T47D (cell line): ENCODE measurements at regions not wholly inside any gene's neighbourhood (a gene's known extent, or its start where the extent isn't known, plus 50 kb on each side); places are given as distances from the start of the nearest gene placed in this dataset.
"Not testable (repeated sequence)": the region's sequence is repeated elsewhere in the genome, so short reads cannot be mapped to it uniquely, and the experiment has no call there.

Experiments
- DNase-seq, 2 experiments: peaks; one replicate each; pipeline versions ENCODE4 v3.0.0 to v3.0.0-alpha.2; 2011 to 2012; ENCODE audit warnings: low read depth in 1 of 2, low spot score in 1 of 2
- JUND ChIP-seq: IDR thresholded peaks from 2 replicates; pipeline ENCODE4 v1.6.1; 2012; ENCODE audit warnings: low read depth
- in situ Hi-C: cut with HindIII; loops from 2 replicates; pipeline ENCODE4 v1.10.0; 2016; ENCODE audit warnings: low sequenced_read_pairs, low pct_unique_long_range_greater_than_20kb

DNA sequence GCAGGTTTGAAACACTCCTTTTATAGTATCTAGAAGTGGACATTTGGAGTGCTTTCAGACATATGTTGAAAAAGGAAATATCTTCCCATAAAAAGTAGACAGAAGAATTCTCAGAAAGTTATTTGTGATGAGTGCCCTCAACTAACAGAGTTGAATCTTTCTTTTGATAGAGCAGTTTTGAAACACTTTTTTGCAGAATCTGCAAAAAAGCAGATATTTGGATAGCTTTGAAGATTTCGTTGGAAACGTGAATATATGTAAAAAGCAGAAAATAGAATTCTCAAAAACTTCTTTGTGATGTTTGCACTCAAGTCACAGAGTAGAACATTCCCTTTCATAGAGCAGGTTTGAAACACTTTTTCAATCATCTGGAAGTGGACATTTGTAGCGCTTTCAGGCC is 676.4 kb upstream of the ZNF337 start:
- in situ Hi-C loops: not testable (repeated sequence)

DNA sequence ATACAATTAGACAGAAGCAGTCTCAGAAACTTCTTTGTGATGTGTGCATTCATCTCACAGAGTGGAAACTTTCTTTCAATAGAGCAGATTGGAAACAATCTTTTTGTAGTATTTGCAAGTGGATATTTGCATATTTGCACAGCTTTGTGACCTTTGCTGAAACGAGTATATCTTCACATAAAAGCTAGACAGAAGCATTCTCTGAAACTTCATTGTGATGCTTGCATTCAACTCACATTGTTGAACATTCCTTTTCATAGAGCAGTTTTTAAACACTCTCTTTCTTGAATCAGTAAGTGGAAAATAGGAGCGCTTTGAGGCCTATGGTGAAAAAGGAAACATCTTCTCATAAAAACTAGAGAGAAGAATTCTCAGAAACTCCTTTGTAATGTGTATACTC is 657.9 kb upstream of the ZNF337 start:
- in situ Hi-C loops: no loop called here
- no peak for TF ChIP-seq JUND
- DNase-seq: no peak

More for the DNA sequence above, 676.4 kb upstream of the ZNF337 start:
- DNase-seq: not testable (repeated sequence)

- no peak for DNase-seq
- in situ Hi-C loops: no loop called here
- TF ChIP-seq JUND: no peak
These were observed 650.7 kb upstream of the ZNF337 start for GRCh38 chr20:26347396-26347795.

DNA sequence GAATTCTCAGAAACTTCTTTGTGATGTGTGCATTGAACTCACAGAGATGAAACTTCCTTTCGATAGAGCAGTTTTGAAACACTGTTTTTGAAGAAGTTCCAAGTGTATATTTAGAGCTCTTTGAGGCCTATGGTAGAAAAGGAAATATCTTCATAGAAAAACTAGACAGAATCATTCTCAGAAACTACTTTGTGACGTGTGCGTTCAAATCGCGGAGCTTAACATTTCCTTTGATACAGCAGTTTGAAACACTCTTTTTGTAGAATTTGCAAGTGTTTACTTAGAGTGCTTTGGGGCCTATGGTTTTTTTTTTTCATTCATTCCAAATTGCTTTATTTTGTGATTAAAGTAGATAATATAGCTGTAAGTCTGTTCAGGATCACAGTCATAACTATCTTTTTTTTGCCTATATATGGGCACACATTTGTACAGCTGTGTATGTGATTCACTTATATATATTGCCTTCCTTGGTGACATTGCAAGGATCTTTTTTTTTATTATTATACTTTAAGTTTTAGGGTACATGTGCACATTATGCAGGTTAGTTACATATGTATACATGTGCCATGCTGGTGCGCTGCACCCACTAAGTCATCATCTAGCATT is 643.9 kb upstream of the ZNF337 start:
- DNase-seq, in situ Hi-C loops: not testable (repeated sequence)

DNA sequence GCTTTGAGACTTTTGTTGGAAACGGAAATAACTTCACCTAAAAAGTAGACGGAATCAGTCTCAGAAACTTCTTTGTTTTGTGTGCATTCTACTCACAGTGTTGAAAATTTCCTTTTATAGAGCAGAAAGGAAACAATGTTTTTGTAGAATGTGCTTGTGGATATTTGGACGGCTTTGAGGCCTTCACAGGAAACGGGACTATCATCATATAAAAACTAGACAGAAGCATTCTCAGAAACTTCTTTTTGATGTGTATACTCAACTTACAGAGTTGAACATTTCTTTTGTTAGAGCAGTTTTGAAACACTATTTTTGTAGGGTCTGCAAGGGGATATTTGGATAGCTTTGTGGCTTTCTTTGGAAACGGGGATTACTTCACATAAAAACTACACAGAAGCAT is 627.5 kb upstream of the ZNF337 start:
- TF ChIP-seq JUND: no peak
- in situ Hi-C loops: no loop called here
- DNase-seq: no peak

GRCh38 chr20:26315054-26315453 is 618.4 kb upstream of the ZNF337 start:
- no peak for DNase-seq

DNA sequence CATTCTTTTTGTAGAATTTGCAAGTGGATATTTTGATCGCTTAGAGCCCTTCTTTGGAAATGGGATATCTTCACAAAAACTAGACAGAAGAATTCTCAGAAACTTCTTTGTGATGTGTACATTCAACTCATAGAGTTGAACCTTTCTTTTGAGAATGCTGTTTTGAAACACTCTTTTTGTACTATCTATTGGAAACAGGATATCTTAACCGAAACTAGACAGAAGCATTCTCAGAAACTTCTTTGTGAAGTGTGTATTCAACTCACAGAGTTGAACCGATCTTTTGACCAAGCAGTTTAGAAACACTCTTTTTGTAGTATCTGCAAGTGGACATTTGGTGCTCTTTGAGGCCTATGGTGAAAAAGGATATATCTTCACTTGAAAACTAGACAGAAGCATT is 613.1 kb upstream of the ZNF337 start:
- in situ Hi-C loops, DNase-seq: not testable (repeated sequence)

More at GRCh38 chr20:26315054-26315453, 618.4 kb upstream of the ZNF337 start:
- no peak for TF ChIP-seq JUND
- in situ Hi-C loops: no loop called here

DNA sequence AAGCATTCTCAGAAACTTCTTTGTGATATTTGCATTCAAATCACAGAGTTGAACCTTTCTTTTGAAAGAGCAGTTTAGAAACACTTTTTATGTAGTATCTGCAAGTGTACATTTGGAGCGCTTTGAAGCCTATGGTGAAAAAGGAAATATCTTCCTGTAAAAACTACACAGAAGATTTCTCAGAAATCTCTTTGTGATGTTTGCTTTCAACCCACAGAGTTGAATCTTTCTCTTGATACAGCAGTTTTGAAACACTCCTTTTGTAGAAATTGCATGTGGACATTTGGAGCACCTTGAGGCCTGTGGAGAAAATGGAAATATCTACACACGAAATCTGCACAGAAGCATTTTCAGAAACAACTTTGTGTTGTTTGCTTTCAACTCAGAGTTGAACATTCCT is 612.3 kb upstream of the ZNF337 start:
- in situ Hi-C loops: no loop called here
- no peak for TF ChIP-seq JUND
- DNase-seq: no peak

GRCh38 chr20:26295006-26295405 is 598.4 kb upstream of the ZNF337 start:
- TF ChIP-seq JUND: no peak
- no peak for DNase-seq
- in situ Hi-C loops: no loop called here

DNA sequence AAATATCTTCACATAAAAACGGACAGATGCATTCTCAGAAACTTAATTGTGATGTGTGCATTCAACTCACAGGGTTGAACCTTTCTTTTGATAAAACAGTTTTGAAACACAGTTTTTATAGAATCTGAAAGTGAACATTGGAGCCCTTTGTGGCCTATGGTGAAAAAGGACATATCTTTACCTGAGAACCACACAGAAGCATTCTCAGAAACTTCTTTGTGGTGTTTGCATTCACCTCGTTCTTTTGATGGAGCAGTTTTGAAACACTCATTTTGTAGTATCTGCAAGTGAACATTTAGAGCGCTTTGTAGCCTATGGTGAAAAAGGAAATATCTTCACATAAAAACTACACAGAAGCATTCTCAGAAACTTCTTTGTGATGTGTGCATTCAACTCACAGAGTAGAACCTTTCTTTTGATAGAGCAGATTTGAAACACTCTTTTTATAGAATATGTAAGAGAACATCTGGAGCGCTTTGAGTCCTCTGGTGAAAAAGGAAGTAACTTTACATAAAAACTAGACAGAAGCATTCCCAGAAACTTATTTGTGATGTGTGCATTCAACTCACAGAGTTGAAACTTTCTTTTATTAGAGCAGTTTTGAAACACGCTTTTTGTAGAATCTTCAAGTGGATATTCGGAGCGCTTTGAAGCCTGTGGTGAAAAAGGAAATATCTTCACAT is 591.9 kb upstream of the ZNF337 start:
- not testable (repeated sequence) for DNase-seq

GRCh38 chr20:26279238-26279637 is 582.6 kb upstream of the ZNF337 start:
- no peak for TF ChIP-seq JUND
- no peak for DNase-seq
- in situ Hi-C loops: no loop called here

More for the DNA sequence above, 591.9 kb upstream of the ZNF337 start:
- in situ Hi-C loops: not testable (repeated sequence)

DNA sequence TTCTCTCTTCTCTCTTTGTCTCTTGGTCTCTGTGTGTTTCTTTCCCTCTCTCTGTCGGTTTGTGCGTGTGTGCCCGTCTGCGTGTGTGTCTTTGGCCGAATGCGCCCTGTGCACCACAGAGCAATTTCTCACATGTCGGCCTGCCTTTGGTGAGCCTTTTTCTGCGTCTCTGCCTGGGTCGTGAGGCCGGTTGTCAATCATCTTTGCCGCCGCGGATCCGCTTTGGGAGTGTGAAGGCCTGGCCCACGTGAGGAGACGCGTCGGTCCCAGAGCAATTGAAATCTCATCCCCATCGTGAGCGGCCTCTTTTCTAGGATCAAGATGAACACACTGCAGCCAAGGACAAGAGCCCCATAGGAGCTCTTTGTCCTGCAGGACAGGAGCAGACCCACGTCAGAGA is 580.7 kb upstream of the ZNF337 start:
- DNase-seq: no peak
- TF ChIP-seq JUND: no peak
- in situ Hi-C loops: no loop called here

- in situ Hi-C loops: no loop called here
- no peak for TF ChIP-seq JUND
- no peak for DNase-seq
These were observed 580.0 kb upstream of the ZNF337 start for GRCh38 chr20:26276554-26277210.

DNA sequence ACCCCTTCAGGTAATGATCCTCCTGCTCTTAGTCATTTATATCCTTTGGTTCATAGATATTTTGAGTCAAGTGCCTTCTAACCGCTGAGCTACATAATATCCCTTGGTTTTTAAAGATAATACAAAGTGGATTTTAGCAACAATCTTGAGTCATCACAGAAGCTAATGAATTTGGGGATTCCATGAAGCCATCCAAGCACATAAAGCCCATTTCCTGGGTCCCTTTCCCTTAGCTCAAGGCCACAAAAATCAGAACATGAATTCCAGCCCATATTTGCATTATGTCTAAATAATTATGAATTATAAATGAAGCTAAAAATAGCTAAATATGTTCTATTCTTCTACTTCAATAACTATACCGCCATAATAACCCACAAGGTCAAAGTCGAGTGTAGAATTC is 572.1 kb upstream of the ZNF337 start:
- DNase-seq, in situ Hi-C loops: not testable (repeated sequence)

- DNase-seq, in situ Hi-C loops: not testable (repeated sequence)
These were observed 564.3 kb upstream of the ZNF337 start for GRCh38 chr20:26260925-26261324.

DNA sequence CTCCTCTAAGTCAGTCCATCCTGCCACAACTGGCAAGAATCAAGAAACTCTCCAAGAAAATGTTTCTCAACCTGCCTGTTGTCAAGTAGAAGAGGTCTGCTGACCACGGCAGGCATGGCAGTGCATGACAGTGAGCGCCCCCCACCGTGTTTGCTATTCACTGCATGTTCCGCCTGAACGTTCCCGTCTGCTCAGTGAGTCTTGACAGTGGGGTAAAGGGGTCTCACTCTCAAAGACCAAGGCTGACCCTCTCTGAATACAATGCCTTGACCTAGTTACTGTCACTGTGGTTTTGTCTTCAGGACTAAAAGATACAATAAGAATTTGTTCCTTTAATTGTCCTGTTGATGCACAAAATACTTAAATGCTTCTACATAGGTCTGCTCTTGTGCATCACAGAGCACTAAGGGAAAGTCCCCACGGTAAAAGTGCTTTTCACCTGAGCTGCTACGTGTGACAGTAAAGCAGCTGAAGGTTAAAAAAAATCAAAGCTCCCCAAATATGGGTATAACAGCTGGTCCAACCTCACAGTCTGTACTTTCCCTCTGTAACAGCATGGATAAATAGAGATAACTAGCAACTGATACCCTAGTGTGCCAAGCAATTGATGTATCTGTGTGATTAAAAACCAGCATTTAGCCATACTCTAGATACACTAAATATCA is 555.8 kb upstream of the ZNF337 start:
- in situ Hi-C loops, DNase-seq: not testable (repeated sequence)

- in situ Hi-C loops, DNase-seq: not testable (repeated sequence)
These were observed 554.7 kb upstream of the ZNF337 start for GRCh38 chr20:26251376-26251775.
